AG09319 (cell line): ENCODE measurements at regions not wholly inside any gene's neighbourhood (a gene's known extent, or its start where the extent isn't known, plus 50 kb on each side); places are given as distances from the start of the nearest gene placed in this dataset.

Experiments used
- DNase-seq: peaks from one replicate; pipeline ENCODE4 v3.0.0-alpha.2; 2010; ENCODE audit warnings: low read depth; ENCODE audit errors: extremely low read depth
- TF ChIP-seq, protein P1 (sequence below): IDR thresholded peaks from 2 replicates; pipeline ENCODE4 v1.5.1; 2011; ENCODE audit warnings: low read depth, mild to moderate bottlenecking, inconsistent platforms, low read length, moderate library complexity

DNA sequence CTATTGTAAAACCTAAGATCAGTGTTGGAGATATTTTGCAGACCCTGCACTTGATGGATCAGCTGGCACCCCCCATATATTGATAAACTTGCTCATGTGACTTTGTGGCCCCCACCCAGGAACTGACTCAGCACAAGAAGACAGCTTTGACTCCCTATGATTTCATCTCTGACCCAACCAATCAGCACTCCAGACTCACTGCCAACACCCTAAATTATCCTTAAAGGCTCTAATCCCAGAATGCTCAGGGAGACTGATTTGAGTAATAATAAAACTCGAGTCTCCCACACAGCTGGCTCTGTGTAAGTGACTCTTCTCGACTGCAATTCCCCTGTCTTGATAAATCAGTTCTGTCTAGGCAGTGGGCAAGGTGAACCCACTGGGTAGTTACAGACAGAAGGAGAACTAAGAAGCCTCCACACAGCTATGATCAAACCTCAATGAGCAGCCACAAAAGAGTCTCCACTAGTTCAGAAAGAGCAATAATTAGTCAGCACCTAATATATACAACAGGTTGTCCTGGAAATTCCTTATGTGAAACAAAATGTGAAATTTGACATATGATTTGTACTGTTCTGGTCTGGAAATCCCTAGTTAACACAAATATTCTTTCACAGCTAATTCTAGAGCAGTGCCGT, 52.2 kb downstream of the ACTL7B start:
- TF ChIP-seq, protein P1, sequence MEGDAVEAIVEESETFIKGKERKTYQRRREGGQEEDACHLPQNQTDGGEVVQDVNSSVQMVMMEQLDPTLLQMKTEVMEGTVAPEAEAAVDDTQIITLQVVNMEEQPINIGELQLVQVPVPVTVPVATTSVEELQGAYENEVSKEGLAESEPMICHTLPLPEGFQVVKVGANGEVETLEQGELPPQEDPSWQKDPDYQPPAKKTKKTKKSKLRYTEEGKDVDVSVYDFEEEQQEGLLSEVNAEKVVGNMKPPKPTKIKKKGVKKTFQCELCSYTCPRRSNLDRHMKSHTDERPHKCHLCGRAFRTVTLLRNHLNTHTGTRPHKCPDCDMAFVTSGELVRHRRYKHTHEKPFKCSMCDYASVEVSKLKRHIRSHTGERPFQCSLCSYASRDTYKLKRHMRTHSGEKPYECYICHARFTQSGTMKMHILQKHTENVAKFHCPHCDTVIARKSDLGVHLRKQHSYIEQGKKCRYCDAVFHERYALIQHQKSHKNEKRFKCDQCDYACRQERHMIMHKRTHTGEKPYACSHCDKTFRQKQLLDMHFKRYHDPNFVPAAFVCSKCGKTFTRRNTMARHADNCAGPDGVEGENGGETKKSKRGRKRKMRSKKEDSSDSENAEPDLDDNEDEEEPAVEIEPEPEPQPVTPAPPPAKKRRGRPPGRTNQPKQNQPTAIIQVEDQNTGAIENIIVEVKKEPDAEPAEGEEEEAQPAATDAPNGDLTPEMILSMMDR = no peak
- DNase-seq = no peak

DNA sequence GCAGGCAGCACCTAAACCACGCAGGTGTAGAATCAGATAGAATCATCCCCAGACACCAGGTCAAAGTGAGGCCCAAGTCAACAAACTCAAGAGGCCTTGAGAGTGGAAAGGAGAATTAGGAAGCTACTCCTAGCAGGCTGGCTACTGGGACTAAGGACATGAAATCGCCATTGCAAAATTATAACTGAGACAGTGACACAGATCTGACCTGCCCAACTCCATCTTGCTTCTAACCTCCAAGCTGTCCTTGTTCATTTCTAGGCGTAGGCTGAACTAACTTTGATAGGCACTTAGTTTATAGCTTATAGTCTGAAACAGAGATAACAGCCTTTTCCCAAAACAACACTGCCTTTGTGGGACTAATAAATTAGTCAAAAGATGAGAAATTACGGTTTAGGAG, 52.8 kb downstream of the ACTL7B start:
- DNase-seq = no peak
- TF ChIP-seq, protein P1 = no peak

DNA sequence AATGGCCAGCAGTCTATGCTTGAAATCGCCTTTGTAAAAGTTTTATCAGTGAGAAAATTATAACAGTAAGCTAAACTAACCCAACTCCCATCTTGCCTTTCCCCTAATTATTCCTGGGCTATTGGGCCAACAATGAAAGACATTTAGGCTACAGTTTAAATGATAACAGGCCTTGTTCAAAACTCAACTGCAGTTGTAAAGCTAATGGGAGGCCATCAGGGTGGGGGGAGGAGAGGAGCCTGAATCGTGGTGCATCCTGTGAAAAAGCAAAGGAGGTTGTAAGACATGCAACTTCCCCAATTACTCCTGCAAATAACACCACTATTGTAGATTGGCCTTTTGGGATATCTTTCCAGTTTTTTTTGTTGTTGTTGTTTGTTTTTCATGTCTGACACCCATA, 53.8 kb downstream of the ACTL7B start:
- DNase-seq = no peak
- TF ChIP-seq, protein P1 = no peak

DNA sequence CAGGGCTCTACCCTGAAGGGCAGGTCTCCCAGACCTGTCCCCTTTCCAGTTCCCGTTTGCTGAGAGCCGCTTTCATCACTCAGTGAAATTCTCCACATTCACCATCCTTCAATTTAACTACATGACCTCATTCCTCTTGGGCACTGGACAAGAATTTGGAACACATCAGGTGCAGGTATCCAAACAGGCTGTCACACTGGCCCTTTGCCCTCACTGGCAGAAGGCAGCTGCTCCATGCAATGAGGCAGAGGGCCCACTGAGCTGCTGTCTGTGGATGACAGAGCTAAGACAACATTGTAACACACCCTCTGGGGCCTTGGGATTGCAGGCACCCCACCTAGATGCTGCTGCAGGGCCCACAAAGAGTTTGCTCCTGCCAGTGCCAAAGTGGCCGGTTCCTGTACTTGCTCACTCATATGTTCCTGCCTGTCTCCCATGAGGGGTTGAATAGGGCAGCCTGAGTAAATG, 55.1 kb downstream of the ACTL7B start:
- DNase-seq = no peak
- TF ChIP-seq, protein P1 = no peak

DNA sequence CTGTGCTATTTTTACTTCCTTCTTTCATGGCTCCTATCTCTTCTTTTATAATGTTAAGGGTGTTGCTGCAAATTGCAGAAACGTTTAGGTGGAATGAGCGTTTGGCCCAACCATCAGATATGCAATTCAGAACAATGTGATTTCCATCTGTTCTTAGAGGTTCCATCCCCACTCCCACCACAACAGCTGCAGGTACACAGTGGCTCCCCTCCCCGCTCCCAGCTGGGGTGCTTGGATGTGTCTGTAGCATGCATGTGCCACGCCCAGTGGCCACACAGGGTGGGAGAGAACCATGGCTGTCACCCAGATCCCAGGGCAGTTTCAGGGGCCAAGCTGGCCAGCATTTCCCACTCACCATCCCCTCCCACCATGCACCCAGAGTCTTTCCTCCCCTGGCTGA, 62.2 kb downstream of the ACTL7B start:
- no peak for DNase-seq
- TF ChIP-seq, protein P1 = no peak

DNA sequence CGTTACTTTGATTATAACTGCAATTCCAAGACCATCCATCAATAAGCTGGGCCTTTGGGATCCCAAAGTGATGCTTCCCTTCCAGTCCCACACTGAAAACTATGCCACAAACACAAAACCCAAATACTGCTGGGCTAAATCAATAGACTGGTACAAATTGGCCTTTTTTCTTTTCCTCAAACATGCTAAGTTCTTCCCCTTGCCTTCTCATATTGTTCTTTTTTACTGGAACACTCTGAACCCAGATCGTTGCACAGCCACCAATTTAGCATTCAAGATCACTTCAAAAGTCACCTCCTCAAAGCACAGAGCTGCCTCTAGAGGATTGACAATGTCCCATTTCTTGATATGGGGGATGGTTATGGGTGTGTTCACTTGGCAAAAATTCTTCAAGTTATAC, 66.0 kb downstream of the ACTL7B start:
- DNase-seq = no peak
- TF ChIP-seq, protein P1 = no peak

DNA sequence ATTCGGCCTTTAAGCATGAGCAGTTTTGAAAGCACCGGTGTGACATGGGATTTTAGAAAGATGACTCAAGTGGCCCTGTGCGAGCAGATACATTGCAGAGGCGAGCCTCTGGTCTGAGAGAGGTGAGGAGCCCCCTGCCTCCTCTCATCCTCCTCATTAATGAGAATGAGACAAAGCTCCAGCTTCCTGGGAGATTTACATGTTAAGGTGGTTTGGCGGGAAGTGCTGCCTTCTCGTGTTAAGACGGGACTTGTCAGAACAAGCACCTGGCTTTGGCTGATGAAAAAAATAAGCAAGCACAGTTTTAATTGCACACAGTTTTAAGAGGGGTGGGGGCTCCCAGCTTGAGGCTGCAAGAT, 68.1 kb downstream of the ACTL7B start:
- no peak for DNase-seq
- TF ChIP-seq, protein P1 = no peak
